ENCODE measurements at regions not wholly inside any gene's neighbourhood (a gene's known extent, or its start where the extent isn't known, plus 50 kb on each side); places are given as distances from the start of the nearest gene placed in this dataset.
A peak's percentile ranks its signal among the peaks of the same experiment; 100 is the strongest.
"Not testable (repeated sequence)": the region's sequence is repeated elsewhere in the genome, so short reads cannot be mapped to it uniquely, and the experiment has no call there.

DNA sequence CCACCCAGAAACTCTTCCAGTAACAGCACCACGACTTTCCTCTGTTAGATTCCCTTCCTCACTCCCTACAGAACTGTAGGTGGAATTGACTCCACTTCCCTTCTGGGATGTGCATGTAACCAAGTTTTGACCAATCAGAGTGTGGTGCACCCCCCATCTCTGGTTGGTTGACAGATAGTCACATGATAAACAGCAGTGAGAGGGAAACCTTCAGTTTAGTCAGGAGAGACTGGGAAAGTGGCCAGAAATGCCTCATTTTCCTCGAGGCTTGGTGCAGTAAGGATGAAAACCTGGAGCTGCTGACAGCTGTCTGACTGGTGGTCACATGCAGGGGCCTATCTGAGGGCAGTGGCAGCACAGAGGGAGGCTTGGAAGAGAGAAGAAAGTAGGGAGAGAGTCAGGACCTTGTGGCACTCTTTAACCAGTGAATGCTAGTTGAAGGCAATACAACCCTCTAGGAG lies 67.3 kb upstream of the GRK3 start:
- no peaks in the 10 kb centered on the region for H3K36me3 ChIP-seq (ENCODE audit: control insufficient read depth, insufficient read depth, low read length)
- no peaks in the 10 kb centered on the region for H3K79me1 ChIP-seq (ENCODE audit: low read length)
- H2BK120ac ChIP-seq (ENCODE audit: low read depth, low read length), result no peak overlapping the region
- no peak overlapping the region for H2BK5ac ChIP-seq (ENCODE audit: low read length)
- H3K79me2 ChIP-seq (ENCODE audit: control insufficient read depth, insufficient read depth, low read length), result no peaks in the 10 kb centered on the region
- no peak overlapping the region for H4K5ac ChIP-seq (ENCODE audit: low read length)
- no peak overlapping the region for H2AK5ac ChIP-seq (ENCODE audit: low read length)
- H3K23ac ChIP-seq (ENCODE audit: low read length), result no peak overlapping the region
- H2BK15ac ChIP-seq (replicated peaks; ENCODE audit: low read depth), result no peak overlapping the region
- no peaks in the 10 kb centered on the region for H3K27me3 ChIP-seq (ENCODE audit: insufficient read depth, low read length, poor library complexity)
- H3K4me3 ChIP-seq (ENCODE audit: low read length), result no peak overlapping the region
- no peak overlapping the region for H3K4me2 ChIP-seq (ENCODE audit: low read length)
- no peak overlapping the region for H3K18ac ChIP-seq (ENCODE audit: low read length)
- no peak overlapping the region for H4K8ac ChIP-seq (ENCODE audit: low read depth, low read length)
- H3K9ac ChIP-seq (ENCODE audit: low read length), result no peak overlapping the region
- no peak overlapping the region for H3K4ac ChIP-seq (ENCODE audit: low read depth, low read length)
- DNase-seq, result no peak
- WGBS (ENCODE audit: extremely low coverage, insufficient coverage, low lambda C conversion rate), result no CpG with 5 or more reads among the region's 2 CpGs
- H3K56ac ChIP-seq (ENCODE audit: low read length), result no peak overlapping the region
- H3K27ac ChIP-seq (ENCODE audit: low read depth, low read length), result no peak overlapping the region
- H3K4me1 ChIP-seq (ENCODE audit: control insufficient read depth, low read depth, low read length), result peaks cover 6% of the 10 kb centered on the region

DNA sequence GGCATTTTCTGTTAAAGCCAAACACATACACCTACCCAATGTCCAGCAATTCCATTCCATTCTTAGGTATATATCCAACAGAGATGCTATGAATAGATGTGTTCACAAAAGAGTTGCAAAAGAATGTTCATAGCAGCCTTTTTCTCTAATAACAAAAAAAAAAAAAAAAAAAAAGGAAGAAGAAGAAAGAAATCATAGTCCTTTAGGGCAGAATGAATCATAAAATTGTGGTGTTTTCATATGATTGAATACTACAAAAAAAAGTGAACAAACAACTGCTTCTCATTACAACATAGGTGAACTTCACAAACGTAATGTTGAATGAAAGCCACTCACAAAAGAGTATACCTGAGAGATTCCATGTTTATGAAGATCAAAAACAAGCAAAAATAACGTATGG lies 66.8 kb upstream of the GRK3 start:
- Histone ChIP-seq H3K56ac (ENCODE audit: low read length) (no peak overlapping the region), H3K27me3 (ENCODE audit: insufficient read depth, low read length, poor library complexity) (no peaks in the 10 kb centered on the region), H2BK5ac (ENCODE audit: low read length) (no peak overlapping the region), H3K36me3 (ENCODE audit: control insufficient read depth, insufficient read depth, low read length) (no peaks in the 10 kb centered on the region), H3K4me2 (ENCODE audit: low read length) (no peak overlapping the region), H3K4me1 (ENCODE audit: control insufficient read depth, low read depth, low read length) (peaks cover 6% of the 10 kb centered on the region), H3K4ac (ENCODE audit: low read depth, low read length) (no peak overlapping the region), H3K23ac (ENCODE audit: low read length) (no peak overlapping the region), H4K8ac (ENCODE audit: low read depth, low read length) (no peak overlapping the region), H3K9ac (ENCODE audit: low read length) (no peak overlapping the region), H4K5ac (ENCODE audit: low read length) (no peak overlapping the region), H3K79me2 (ENCODE audit: control insufficient read depth, insufficient read depth, low read length) (no peaks in the 10 kb centered on the region), H2AK5ac (ENCODE audit: low read length) (no peak overlapping the region), H3K27ac (ENCODE audit: low read depth, low read length) (no peak overlapping the region), H2BK15ac (replicated peaks; ENCODE audit: low read depth) (no peak overlapping the region), H2BK120ac (ENCODE audit: low read depth, low read length) (no peak overlapping the region), H3K4me3 (ENCODE audit: low read length) (no peak overlapping the region), H3K79me1 (ENCODE audit: low read length) (no peaks in the 10 kb centered on the region), H3K18ac (ENCODE audit: low read length) (no peak overlapping the region)
- DNase-seq, result no peak
- no CpG with 5 or more reads among the region's 2 CpGs for WGBS (ENCODE audit: extremely low coverage, insufficient coverage, low lambda C conversion rate)

DNA sequence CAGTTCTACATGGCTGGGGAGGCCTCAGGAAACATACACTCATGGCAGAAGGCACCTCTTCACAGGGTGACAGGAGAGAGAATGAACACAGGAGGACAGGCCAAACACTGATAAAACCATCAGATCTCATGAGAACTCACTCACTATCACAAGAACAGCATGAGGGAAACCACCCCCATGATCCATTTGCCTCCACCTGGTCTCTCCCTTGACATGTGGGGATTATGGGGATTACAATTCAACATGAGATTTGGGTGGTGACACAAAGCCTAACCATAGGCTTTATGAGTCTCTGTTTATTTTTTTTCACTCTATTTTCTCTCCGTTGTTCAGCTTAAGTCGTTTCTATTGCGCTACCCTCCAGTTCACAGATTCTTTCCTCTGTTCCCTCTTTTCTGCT lies 63.8 kb upstream of the GRK3 start:
- H3K23ac ChIP-seq (ENCODE audit: low read length), result not testable (repeated sequence)
- WGBS (ENCODE audit: extremely low coverage, insufficient coverage, low lambda C conversion rate), result no CpG with 5 or more reads among the region's 3 CpGs

DNA sequence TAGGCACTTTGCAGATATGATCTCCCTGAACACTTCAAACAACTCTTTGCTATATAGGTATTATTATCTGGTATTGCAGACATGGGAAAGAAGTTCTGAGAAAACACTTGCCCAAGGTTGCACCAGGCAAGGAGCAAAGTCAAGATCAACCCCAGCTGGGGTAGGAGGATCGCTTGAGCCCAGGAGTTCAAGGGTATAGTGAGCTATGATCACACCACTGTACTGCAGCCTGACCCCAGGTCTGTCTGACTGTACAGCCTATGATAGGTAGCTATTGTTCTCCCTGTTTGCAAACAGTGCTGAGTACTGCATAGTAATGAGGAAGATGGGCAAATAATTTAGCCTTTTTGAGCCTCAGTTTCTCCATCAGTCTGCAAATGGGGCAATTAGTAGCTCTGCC lies 60.5 kb upstream of the GRK3 start:
- H3K79me1 ChIP-seq (ENCODE audit: low read length); H3K4ac ChIP-seq (ENCODE audit: low read depth, low read length); H3K27ac ChIP-seq (ENCODE audit: low read depth, low read length); H2AK5ac ChIP-seq (ENCODE audit: low read length); H4K8ac ChIP-seq (ENCODE audit: low read depth, low read length); H3K9ac ChIP-seq (ENCODE audit: low read length); H3K4me2 ChIP-seq (ENCODE audit: low read length); H2BK5ac ChIP-seq (ENCODE audit: low read length); H2BK15ac ChIP-seq (replicated peaks; ENCODE audit: low read depth); H3K18ac ChIP-seq (ENCODE audit: low read length); H3K4me1 ChIP-seq (ENCODE audit: control insufficient read depth, low read depth, low read length); H3K36me3 ChIP-seq (ENCODE audit: control insufficient read depth, insufficient read depth, low read length); H3K79me2 ChIP-seq (ENCODE audit: control insufficient read depth, insufficient read depth, low read length); H3K23ac ChIP-seq (ENCODE audit: low read length); H2BK120ac ChIP-seq (ENCODE audit: low read depth, low read length); H3K56ac ChIP-seq (ENCODE audit: low read length); H3K4me3 ChIP-seq (ENCODE audit: low read length); H3K27me3 ChIP-seq (ENCODE audit: insufficient read depth, low read length, poor library complexity); H4K5ac ChIP-seq (ENCODE audit: low read length); DNase-seq: not testable (repeated sequence)
- no CpG with 5 or more reads among the region's 1 CpG for WGBS (ENCODE audit: extremely low coverage, insufficient coverage, low lambda C conversion rate)

More for the DNA sequence above, 63.8 kb upstream of the GRK3 start:
- not testable (repeated sequence) for H3K9ac ChIP-seq (ENCODE audit: low read length); H4K5ac ChIP-seq (ENCODE audit: low read length); H3K79me2 ChIP-seq (ENCODE audit: control insufficient read depth, insufficient read depth, low read length); H4K8ac ChIP-seq (ENCODE audit: low read depth, low read length); H3K56ac ChIP-seq (ENCODE audit: low read length); H3K36me3 ChIP-seq (ENCODE audit: control insufficient read depth, insufficient read depth, low read length); H2BK15ac ChIP-seq (replicated peaks; ENCODE audit: low read depth); H3K4ac ChIP-seq (ENCODE audit: low read depth, low read length); H3K4me2 ChIP-seq (ENCODE audit: low read length); H3K4me3 ChIP-seq (ENCODE audit: low read length); H3K79me1 ChIP-seq (ENCODE audit: low read length); H3K18ac ChIP-seq (ENCODE audit: low read length); H2BK120ac ChIP-seq (ENCODE audit: low read depth, low read length); H3K4me1 ChIP-seq (ENCODE audit: control insufficient read depth, low read depth, low read length); DNase-seq; H2BK5ac ChIP-seq (ENCODE audit: low read length); H2AK5ac ChIP-seq (ENCODE audit: low read length); H3K27ac ChIP-seq (ENCODE audit: low read depth, low read length); H3K27me3 ChIP-seq (ENCODE audit: insufficient read depth, low read length, poor library complexity)

DNA sequence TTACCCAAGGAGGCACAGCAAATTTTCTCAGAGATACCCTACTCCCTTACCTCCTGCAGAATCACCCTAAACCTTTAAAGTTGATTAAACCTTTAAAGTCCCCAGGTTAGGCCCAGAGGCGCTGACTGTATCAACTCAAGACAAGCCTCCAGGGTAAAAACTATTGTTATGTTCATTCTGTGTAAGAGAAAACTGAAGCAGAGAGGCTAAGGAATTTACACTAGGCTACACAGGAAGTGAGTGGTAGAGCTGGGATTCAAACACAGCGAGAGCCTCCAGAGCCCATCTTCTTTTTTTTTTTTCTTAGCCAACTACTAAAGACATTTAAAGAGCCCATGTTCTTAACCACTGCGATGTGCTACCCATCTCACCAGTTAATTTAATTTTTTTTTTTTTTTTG lies 56.3 kb upstream of the GRK3 start:
- Histone ChIP-seq H4K8ac (ENCODE audit: low read depth, low read length) (no peak overlapping the region), H3K79me1 (ENCODE audit: low read length) (no peaks in the 10 kb centered on the region), H2BK15ac (replicated peaks; ENCODE audit: low read depth) (no peak overlapping the region)

DNA sequence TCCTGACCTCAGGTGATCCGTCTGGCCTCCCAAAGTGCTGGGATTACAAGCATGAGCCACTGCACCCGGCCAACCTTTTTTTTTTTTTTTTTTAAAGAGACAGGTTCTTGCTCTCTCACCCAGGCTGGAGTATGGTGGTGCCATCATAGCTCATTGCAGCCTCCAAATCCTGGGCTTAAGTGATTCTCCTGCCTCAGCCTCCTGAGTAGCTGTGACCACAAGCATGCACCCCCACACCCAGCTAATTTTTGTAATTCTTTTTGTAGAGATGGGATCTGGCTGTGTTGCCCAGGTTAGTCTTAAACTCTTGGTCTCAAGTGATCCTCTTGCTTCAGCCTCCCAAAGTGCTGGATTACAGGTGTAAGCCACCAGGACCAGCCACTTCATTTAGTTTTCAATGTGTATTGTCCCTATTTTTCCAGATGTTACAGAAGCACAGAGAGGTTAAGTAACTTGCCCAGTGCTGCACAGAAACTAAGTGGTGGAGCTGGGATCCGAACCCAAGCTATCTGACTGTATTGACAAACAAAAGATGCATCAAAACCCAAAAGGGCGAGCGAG lies 55.6 kb upstream of the GRK3 start:
- no CpG with 5 or more reads among the region's 5 CpGs for WGBS (ENCODE audit: extremely low coverage, insufficient coverage, low lambda C conversion rate)
- Histone ChIP-seq H2BK120ac (ENCODE audit: low read depth, low read length) (no peak overlapping the region), H3K79me2 (ENCODE audit: control insufficient read depth, insufficient read depth, low read length) (no peaks in the 10 kb centered on the region), H3K56ac (ENCODE audit: low read length) (no peak overlapping the region), H4K5ac (ENCODE audit: low read length) (no peak overlapping the region), H3K9ac (ENCODE audit: low read length) (no peak overlapping the region), H2BK5ac (ENCODE audit: low read length) (no peak overlapping the region), H4K8ac (ENCODE audit: low read depth, low read length) (no peak overlapping the region), H3K27me3 (ENCODE audit: insufficient read depth, low read length, poor library complexity) (no peaks in the 10 kb centered on the region), H3K4me1 (ENCODE audit: control insufficient read depth, low read depth, low read length) (no peaks in the 10 kb centered on the region), H3K27ac (ENCODE audit: low read depth, low read length) (no peak overlapping the region), H2BK15ac (replicated peaks; ENCODE audit: low read depth) (no peak overlapping the region), H3K18ac (ENCODE audit: low read length) (no peak overlapping the region), H3K4me2 (ENCODE audit: low read length) (no peak overlapping the region), H3K4me3 (ENCODE audit: low read length) (no peak overlapping the region), H3K79me1 (ENCODE audit: low read length) (no peaks in the 10 kb centered on the region), H3K23ac (ENCODE audit: low read length) (no peak overlapping the region), H3K4ac (ENCODE audit: low read depth, low read length) (no peak overlapping the region), H2AK5ac (ENCODE audit: low read length) (no peak overlapping the region), H3K36me3 (ENCODE audit: control insufficient read depth, insufficient read depth, low read length) (no peaks in the 10 kb centered on the region)
- DNase-seq, result no peak

More for the DNA sequence above, 56.3 kb upstream of the GRK3 start:
- no peak overlapping the region for H3K23ac ChIP-seq (ENCODE audit: low read length)
- H2BK5ac ChIP-seq (ENCODE audit: low read length), result no peak overlapping the region
- no peak overlapping the region for H3K56ac ChIP-seq (ENCODE audit: low read length)
- DNase-seq, result peak; percentile 30
- H2AK5ac ChIP-seq (ENCODE audit: low read length), result no peak overlapping the region
- no peaks in the 10 kb centered on the region for H3K4me1 ChIP-seq (ENCODE audit: control insufficient read depth, low read depth, low read length)
- no peak overlapping the region for H3K27ac ChIP-seq (ENCODE audit: low read depth, low read length)
- WGBS (ENCODE audit: extremely low coverage, insufficient coverage, low lambda C conversion rate), result no CpG with 5 or more reads among the region's 3 CpGs
- no peak overlapping the region for H3K4me2 ChIP-seq (ENCODE audit: low read length)
- H3K4me3 ChIP-seq (ENCODE audit: low read length), result no peak overlapping the region
- H3K79me2 ChIP-seq (ENCODE audit: control insufficient read depth, insufficient read depth, low read length), result no peaks in the 10 kb centered on the region
- no peak overlapping the region for H4K5ac ChIP-seq (ENCODE audit: low read length)
- no peaks in the 10 kb centered on the region for H3K27me3 ChIP-seq (ENCODE audit: insufficient read depth, low read length, poor library complexity)
- H3K36me3 ChIP-seq (ENCODE audit: control insufficient read depth, insufficient read depth, low read length), result no peaks in the 10 kb centered on the region
- no peak overlapping the region for H3K18ac ChIP-seq (ENCODE audit: low read length)
- no peak overlapping the region for H3K4ac ChIP-seq (ENCODE audit: low read depth, low read length)
- no peak overlapping the region for H2BK120ac ChIP-seq (ENCODE audit: low read depth, low read length)
- no peak overlapping the region for H3K9ac ChIP-seq (ENCODE audit: low read length)
